GM18951 (cell line): ENCODE measurements at regions not wholly inside any gene's neighbourhood (a gene's known extent, or its start where the extent isn't known, plus 50 kb on each side); places are given as distances from the start of the nearest gene placed in this dataset.

Experiments used
- POLR2A ChIP-seq: IDR thresholded peaks from 4 replicates; pipeline ENCODE4 v1.6.1; 2011; ENCODE audit warnings: mild to moderate bottlenecking; ENCODE audit not compliant: insufficient read length, insufficient read depth; ENCODE audit errors: extremely low read depth
- in situ Hi-C: fragments of 300-500 bp; cut with MboI; formaldehyde crosslinking; loops from one replicate; pipeline ENCODE4 v1.12.0; 2022; ENCODE audit warnings: low sequenced_read_pairs, mixed read lengths, inconsistent platforms; ENCODE audit not compliant: unreplicated experiment

GRCh38 chr11:32307913-32308312, 127.4 kb downstream of the WT1 start:
- in situ Hi-C loops = no loop called here

GRCh38 chr11:32309530-32310213, 125.7 kb downstream of the WT1 start:
- in situ Hi-C loops = no loop called here
- no peak for TF ChIP-seq POLR2A

More at GRCh38 chr11:32307913-32308312, 127.4 kb downstream of the WT1 start:
- TF ChIP-seq POLR2A = no peak

GRCh38 chr11:32310214-32310601, 125.1 kb downstream of the WT1 start:
- TF ChIP-seq POLR2A = no peak
- in situ Hi-C loops = no loop called here

- TF ChIP-seq POLR2A = no peak
- in situ Hi-C loops = no loop called here
Observed at GRCh38 chr11:32311346-32312065, 123.8 kb downstream of the WT1 start.

- no peak for TF ChIP-seq POLR2A
- in situ Hi-C loops = no loop called here
Observed at GRCh38 chr11:32312206-32312817, 123.0 kb downstream of the WT1 start.

- TF ChIP-seq POLR2A = no peak
- in situ Hi-C loops = no loop called here
Observed at GRCh38 chr11:32312865-32313403, 122.4 kb downstream of the WT1 start.

- no peak for TF ChIP-seq POLR2A
- in situ Hi-C loops = no loop called here
Observed at GRCh38 chr11:32313477-32313876, 121.9 kb downstream of the WT1 start.

- in situ Hi-C loops = no loop called here
Observed at GRCh38 chr11:32315121-32315520, 120.2 kb downstream of the WT1 start.

GRCh38 chr11:32316232-32316631, 119.1 kb downstream of the WT1 start:
- in situ Hi-C loops = no loop called here
- TF ChIP-seq POLR2A = no peak

More at GRCh38 chr11:32315121-32315520, 120.2 kb downstream of the WT1 start:
- TF ChIP-seq POLR2A = no peak

GRCh38 chr11:32316858-32317642, 118.3 kb downstream of the WT1 start:
- TF ChIP-seq POLR2A = no peak
- in situ Hi-C loops = no loop called here

- TF ChIP-seq POLR2A = no peak
- in situ Hi-C loops = no loop called here
Observed at GRCh38 chr11:32317643-32318042, 117.7 kb downstream of the WT1 start.

GRCh38 chr11:32318071-32319055, 117.0 kb downstream of the WT1 start:
- no peak for TF ChIP-seq POLR2A
- in situ Hi-C loops = no loop called here
